Osteocyte (in vitro differentiated cells): ENCODE measurements at regions not wholly inside any gene's neighbourhood (a gene's known extent, or its start where the extent isn't known, plus 50 kb on each side); places are given as distances from the start of the nearest gene placed in this dataset.

Experiments used
- DNase-seq: peaks from one replicate; pipeline ENCODE4 v3.0.0; 2021; ENCODE audit warnings: mixed read lengths; ENCODE audit not compliant: unreplicated experiment; ENCODE audit errors: extremely low spot score
- H3K27ac Mint-ChIP-seq: one replicate; pipeline ENCODE4 v1.8.0; 2021; ENCODE audit warnings: mild to moderate bottlenecking, mixed read lengths; ENCODE audit not compliant: unreplicated experiment
- H3K27me3 Mint-ChIP-seq: one replicate; pipeline ENCODE4 v1.8.0; 2021; ENCODE audit warnings: mixed read lengths; ENCODE audit not compliant: unreplicated experiment
- H3K36me3 Mint-ChIP-seq: one replicate; pipeline ENCODE4 v1.8.0; 2021; ENCODE audit warnings: mixed read lengths; ENCODE audit not compliant: unreplicated experiment
- H3K4me1 Mint-ChIP-seq: one replicate; pipeline ENCODE4 v1.8.0; 2021; ENCODE audit warnings: mixed read lengths; ENCODE audit not compliant: unreplicated experiment
- H3K4me3 Mint-ChIP-seq: one replicate; pipeline ENCODE4 v1.8.0; 2021; ENCODE audit warnings: mild to moderate bottlenecking, moderate library complexity, mixed read lengths; ENCODE audit not compliant: unreplicated experiment
- H3K9me3 Mint-ChIP-seq: one replicate; pipeline ENCODE4 v1.8.0; 2021; ENCODE audit warnings: mixed read lengths; ENCODE audit not compliant: unreplicated experiment
- TF ChIP-seq, protein P1 (sequence below): fragments of 200-600 bp; sonication (generic); IDR thresholded peaks from 2 replicates; pipeline ENCODE4 v1.5.0; 2021; ENCODE audit warnings: antibody characterized with exemption, mild to moderate bottlenecking, moderate library complexity

GRCh38 chr21:18498431-18498830, 94.8 kb upstream of the TMPRSS15 start:
- H3K4me3 Mint-ChIP-seq = no peak overlapping the region
- peaks cover 5% of the 10 kb centered on the region for H3K4me1 Mint-ChIP-seq
- H3K27me3 Mint-ChIP-seq = no peaks in the 10 kb centered on the region
- no peaks in the 10 kb centered on the region for H3K36me3 Mint-ChIP-seq
- TF ChIP-seq, protein P1, sequence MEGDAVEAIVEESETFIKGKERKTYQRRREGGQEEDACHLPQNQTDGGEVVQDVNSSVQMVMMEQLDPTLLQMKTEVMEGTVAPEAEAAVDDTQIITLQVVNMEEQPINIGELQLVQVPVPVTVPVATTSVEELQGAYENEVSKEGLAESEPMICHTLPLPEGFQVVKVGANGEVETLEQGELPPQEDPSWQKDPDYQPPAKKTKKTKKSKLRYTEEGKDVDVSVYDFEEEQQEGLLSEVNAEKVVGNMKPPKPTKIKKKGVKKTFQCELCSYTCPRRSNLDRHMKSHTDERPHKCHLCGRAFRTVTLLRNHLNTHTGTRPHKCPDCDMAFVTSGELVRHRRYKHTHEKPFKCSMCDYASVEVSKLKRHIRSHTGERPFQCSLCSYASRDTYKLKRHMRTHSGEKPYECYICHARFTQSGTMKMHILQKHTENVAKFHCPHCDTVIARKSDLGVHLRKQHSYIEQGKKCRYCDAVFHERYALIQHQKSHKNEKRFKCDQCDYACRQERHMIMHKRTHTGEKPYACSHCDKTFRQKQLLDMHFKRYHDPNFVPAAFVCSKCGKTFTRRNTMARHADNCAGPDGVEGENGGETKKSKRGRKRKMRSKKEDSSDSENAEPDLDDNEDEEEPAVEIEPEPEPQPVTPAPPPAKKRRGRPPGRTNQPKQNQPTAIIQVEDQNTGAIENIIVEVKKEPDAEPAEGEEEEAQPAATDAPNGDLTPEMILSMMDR = no peak
- no peaks in the 10 kb centered on the region for H3K9me3 Mint-ChIP-seq
- H3K27ac Mint-ChIP-seq = no peak overlapping the region
- no peak for DNase-seq

DNA sequence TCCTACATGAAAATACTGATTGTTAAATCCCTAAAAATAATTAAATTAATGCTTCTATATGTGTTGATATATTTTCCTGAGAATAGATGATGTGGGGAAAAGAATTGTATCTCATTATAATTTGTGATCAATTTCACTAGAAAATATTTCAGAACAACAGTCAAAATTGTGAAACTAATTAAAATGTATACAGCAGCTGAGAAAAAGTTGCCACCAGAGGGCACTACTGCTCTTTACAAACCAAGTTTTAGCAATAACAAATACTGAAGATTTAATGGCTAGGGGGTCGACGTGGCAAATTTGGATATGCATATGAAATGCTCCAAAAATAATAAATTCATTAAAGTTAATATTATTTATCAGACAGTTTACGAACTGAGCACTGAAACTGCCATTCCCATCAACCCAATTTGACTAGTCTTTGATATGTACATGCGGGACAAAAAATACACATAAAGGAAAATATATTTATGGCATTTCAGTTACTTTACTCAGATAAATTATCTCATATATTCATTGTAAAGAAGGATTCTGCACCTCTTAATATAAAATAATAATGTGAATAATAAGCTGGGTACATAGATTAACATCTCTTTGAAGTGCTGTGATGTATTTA, 96.3 kb upstream of the TMPRSS15 start:
- Mint-ChIP-seq H3K36me3 (no peaks in the 10 kb centered on the region), H3K27me3 (no peaks in the 10 kb centered on the region), H3K27ac (no peak overlapping the region), H3K4me3 (no peak overlapping the region), H3K9me3 (no peaks in the 10 kb centered on the region), H3K4me1 (peaks cover 2% of the 10 kb centered on the region)
- TF ChIP-seq, protein P1 = peak; percentile 87
- DNase-seq = no peak

- Mint-ChIP-seq H3K27ac (no peak overlapping the region), H3K27me3 (no peaks in the 10 kb centered on the region), H3K9me3 (no peaks in the 10 kb centered on the region), H3K36me3 (no peaks in the 10 kb centered on the region), H3K4me1 (peaks cover 9% of the 10 kb centered on the region), H3K4me3 (no peak overlapping the region)
- no peak for DNase-seq
- TF ChIP-seq, protein P1 = no peak
Measured at GRCh38 chr21:18518054-18518481, 114.5 kb upstream of the TMPRSS15 start.

DNA sequence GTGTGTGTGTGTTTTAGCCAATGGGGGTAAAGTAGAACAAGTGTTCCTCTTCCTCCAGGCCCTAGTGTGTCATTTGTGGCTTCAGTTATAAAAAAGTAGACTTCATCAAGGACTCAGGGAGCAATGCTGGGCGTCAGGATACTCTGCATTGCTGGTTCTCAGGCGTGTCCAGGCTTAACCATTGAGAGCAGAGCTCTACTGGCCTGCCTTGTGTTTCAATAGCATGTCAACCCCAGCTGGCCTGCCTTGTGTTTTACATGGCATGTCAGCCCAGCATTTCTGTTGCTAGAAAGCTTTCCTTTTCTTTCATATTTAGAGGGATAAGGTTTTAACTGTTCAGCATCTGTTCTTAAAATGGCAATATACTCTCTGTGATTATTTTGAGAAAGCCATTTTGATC, 117.6 kb upstream of the TMPRSS15 start:
- no peak overlapping the region for H3K27ac Mint-ChIP-seq
- TF ChIP-seq, protein P1 = no peak
- H3K36me3 Mint-ChIP-seq = no peaks in the 10 kb centered on the region
- no peak overlapping the region for H3K4me3 Mint-ChIP-seq
- no peaks in the 10 kb centered on the region for H3K9me3 Mint-ChIP-seq
- peaks cover 28% of the 10 kb centered on the region for H3K4me1 Mint-ChIP-seq
- no peak for DNase-seq
- no peaks in the 10 kb centered on the region for H3K27me3 Mint-ChIP-seq

GRCh38 chr21:18522181-18522972, 118.8 kb upstream of the TMPRSS15 start:
- Mint-ChIP-seq H3K27me3 (no peaks in the 10 kb centered on the region), H3K4me1 (peaks cover 30% of the 10 kb centered on the region), H3K4me3 (no peak overlapping the region), H3K36me3 (no peaks in the 10 kb centered on the region), H3K27ac (no peak overlapping the region), H3K9me3 (no peaks in the 10 kb centered on the region)
- TF ChIP-seq, protein P1 = peak; percentile 67
- no peak for DNase-seq
